Naive B cell (primary cell): ENCODE measurements at regions not wholly inside any gene's neighbourhood (a gene's known extent, or its start where the extent isn't known, plus 50 kb on each side); places are given as distances from the start of the nearest gene placed in this dataset.
A peak's percentile ranks its signal among the peaks of the same experiment; 100 is the strongest.
"Not testable (repeated sequence)": the region's sequence is repeated elsewhere in the genome, so short reads cannot be mapped to it uniquely, and the experiment has no call there.

Experiments
- ATAC-seq, 2 donors: fragments of 150-1000 bp; cut with Tn5 transposase; 2 replicates each; pipeline ENCODE4 v1.10.0; 2021; ENCODE audit warnings: low read depth in 2 of 2, mild to moderate bottlenecking in 2 of 2, moderate library complexity in 2 of 2
- DNase-seq: peaks from one replicate; pipeline ENCODE4 v3.0.0; 2022
- H3K27ac Mint-ChIP-seq, 6 donors: one replicate each; pipeline ENCODE4 v1.8.0; 2020 to 2022; ENCODE audit warnings: mild to moderate bottlenecking in 6 of 6, mixed read lengths in 6 of 6, moderate library complexity in 5 of 6, inconsistent platforms in 2 of 6
- H3K27me3 Mint-ChIP-seq, 3 donors: one replicate each; pipeline ENCODE4 v1.8.0; 2021 to 2022; ENCODE audit warnings: mixed read lengths in 3 of 3, mild to moderate bottlenecking in 1 of 3
- H3K36me3 Mint-ChIP-seq, 2 donors: one replicate each; pipeline ENCODE4 v1.8.0; 2020 to 2022; ENCODE audit warnings: mixed read lengths in 2 of 2, inconsistent platforms in 1 of 2, mild to moderate bottlenecking in 1 of 2
- H3K4me1 Mint-ChIP-seq, 3 donors: one replicate each; pipeline ENCODE4 v1.8.0; 2020 to 2022; ENCODE audit warnings: mixed read lengths in 3 of 3, inconsistent platforms in 1 of 3, mild to moderate bottlenecking in 1 of 3, moderate library complexity in 1 of 3
- H3K4me3 Mint-ChIP-seq, 8 donors: one replicate each; pipeline ENCODE4 v1.8.0; 2020 to 2022; ENCODE audit warnings: mild to moderate bottlenecking in 8 of 8, mixed read lengths in 8 of 8, moderate library complexity in 8 of 8, inconsistent platforms in 2 of 8
- H3K9me3 Mint-ChIP-seq, 7 donors: one replicate each; pipeline ENCODE4 v1.8.0; 2020 to 2022; ENCODE audit warnings: mixed read lengths in 7 of 7, mild to moderate bottlenecking in 5 of 7, inconsistent platforms in 2 of 7, moderate library complexity in 1 of 7

DNA sequence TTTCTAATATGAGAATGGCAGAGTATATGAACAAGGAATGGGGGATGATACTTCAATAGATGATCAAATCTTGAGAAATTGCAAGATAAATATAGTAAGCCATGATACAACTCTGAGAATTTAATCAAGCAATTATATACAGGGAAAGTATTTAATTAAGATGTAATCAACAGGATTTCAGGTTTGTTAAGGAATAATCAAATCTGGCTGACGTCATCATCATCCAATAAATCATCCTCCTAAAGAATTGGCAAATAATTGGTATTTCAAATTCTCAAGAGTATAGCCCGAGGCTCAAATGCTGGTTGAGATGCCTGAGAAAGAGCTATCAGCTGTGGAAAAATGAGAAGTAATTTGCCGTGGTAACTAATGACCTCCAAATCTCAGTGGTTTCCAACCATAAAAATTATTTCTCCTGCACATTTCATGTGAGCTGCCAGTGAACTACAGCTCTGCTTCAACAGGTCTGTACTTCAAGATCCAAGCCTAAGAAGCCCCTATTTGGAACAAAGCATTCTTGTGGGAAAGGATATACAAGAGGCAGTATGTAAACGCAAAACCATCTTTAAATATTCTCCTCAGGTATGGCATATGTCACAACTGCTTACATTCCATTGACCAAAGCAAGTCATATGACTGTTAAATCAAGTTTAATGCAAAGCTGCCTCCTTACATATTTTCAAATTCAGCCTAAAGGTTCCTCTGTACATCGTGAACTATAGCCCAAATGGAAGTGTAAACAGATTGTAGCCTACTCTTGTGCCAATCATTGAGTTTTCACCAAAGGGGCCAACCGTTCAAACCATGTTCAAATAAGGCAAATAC, 503.0 kb downstream of the KIF20B start:
- no peaks in the 10 kb centered on the region for H3K27me3 Mint-ChIP-seq
- DNase-seq (no peak), ATAC-seq (no peak)
- no peaks in the 10 kb centered on the region for H3K9me3 Mint-ChIP-seq
- H3K36me3 Mint-ChIP-seq, result no peaks in the 10 kb centered on the region
- H3K27ac Mint-ChIP-seq, result no peak overlapping the region
- no peak overlapping the region for H3K4me3 Mint-ChIP-seq
- no peaks in the 10 kb centered on the region for H3K4me1 Mint-ChIP-seq

DNA sequence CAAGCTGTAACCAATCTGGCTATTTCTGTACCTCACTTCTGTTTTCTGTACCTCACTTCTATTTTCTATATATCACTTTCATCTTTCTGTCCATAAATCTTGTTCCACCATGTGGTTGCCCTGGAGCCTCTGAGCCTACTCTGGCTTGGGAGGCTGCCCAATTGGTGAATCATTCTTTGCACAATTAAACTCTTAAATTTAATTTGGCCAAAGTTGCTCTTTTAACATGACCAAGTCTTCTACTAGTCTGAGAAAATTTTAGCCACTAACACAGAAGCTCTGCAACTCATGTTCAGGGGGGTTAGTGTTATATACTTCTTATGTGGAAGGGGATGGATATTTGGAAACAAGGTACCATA, 503.5 kb downstream of the KIF20B start:
- Mint-ChIP-seq H3K4me1 (no peaks in the 10 kb centered on the region), H3K27ac (no peak overlapping the region), H3K27me3 (no peaks in the 10 kb centered on the region), H3K4me3 (no peak overlapping the region), H3K36me3 (no peaks in the 10 kb centered on the region), H3K9me3 (no peaks in the 10 kb centered on the region)
- DNase-seq (no peak), ATAC-seq (no peak)

DNA sequence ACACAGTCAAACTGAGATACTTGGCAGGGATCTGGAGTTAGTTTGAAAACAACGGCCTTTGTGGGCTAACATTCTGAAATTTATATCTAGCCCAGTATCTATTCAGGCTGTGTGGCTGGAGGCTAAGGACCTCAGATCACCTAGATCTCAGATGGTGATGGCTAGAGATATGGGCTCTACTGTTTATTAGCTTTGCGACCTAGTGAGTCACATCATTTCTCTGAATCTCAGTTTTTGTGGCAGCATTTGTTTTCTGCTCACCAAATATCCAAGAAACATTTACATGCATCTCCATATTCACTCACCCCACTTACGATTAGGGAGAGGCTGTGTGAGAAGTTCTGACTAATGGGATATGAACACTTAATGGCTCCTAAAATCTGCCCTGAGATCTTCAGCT, 503.9 kb downstream of the KIF20B start:
- no peak for DNase-seq
- no peak for ATAC-seq
- Mint-ChIP-seq H3K36me3 (no peaks in the 10 kb centered on the region), H3K27me3 (no peaks in the 10 kb centered on the region), H3K4me1 (no peaks in the 10 kb centered on the region), H3K4me3 (no peak overlapping the region), H3K9me3 (no peaks in the 10 kb centered on the region), H3K27ac (no peak overlapping the region)

DNA sequence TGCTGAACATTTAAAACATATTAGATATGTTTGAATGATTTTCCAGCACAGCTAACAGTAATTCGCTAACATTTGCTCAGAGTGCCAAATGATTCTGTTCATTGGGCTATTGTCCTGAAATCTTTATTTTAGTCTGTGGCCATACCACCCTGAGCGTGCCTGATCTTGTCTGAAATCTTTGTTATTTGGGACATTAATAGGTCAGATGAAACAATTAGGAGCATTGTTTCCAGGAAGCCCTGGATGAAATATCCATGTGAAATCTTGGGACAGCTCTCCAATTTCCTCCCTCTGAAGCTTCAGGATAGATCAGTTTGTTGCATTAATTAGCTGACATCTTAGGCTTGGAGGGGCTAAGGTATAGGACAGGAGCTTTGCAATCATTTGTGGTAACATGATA, 512.0 kb downstream of the KIF20B start:
- no peaks in the 10 kb centered on the region for H3K36me3 Mint-ChIP-seq
- H3K27ac Mint-ChIP-seq, result no peak overlapping the region
- H3K9me3 Mint-ChIP-seq, result peaks cover 0 to 3% (median 0%) of the 10 kb centered on the region in 7 donors
- no peak for ATAC-seq
- no peaks in the 10 kb centered on the region for H3K4me1 Mint-ChIP-seq
- H3K27me3 Mint-ChIP-seq, result no peaks in the 10 kb centered on the region
- no peak for DNase-seq
- no peak overlapping the region for H3K4me3 Mint-ChIP-seq

DNA sequence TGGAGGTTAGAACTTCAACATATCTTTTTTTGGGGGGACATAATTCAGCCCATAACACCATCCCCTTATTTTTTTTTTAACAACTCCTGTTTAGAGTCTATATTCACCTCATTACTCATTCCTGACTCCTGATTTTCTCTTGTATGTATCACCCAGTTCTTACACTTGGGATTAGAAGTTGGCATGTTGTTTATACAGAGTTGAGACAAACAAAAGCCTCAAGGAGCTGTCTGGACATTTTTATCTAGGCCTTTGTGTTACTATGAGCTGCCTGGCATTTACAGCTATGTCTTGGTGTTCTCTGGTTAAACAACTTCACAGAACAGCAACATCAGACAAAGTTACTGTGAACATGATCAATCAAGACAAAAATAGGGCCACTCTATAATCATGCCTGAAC, 517.5 kb downstream of the KIF20B start:
- ATAC-seq (no peak), DNase-seq (no peak)
- H3K9me3 Mint-ChIP-seq, result peaks cover 0 to 3% (median 0%) of the 10 kb centered on the region in 7 donors
- H3K4me3 Mint-ChIP-seq, result no peak overlapping the region
- H3K27me3 Mint-ChIP-seq, result no peaks in the 10 kb centered on the region
- H3K4me1 Mint-ChIP-seq, result no peaks in the 10 kb centered on the region
- no peak overlapping the region for H3K27ac Mint-ChIP-seq
- H3K36me3 Mint-ChIP-seq, result no peaks in the 10 kb centered on the region

DNA sequence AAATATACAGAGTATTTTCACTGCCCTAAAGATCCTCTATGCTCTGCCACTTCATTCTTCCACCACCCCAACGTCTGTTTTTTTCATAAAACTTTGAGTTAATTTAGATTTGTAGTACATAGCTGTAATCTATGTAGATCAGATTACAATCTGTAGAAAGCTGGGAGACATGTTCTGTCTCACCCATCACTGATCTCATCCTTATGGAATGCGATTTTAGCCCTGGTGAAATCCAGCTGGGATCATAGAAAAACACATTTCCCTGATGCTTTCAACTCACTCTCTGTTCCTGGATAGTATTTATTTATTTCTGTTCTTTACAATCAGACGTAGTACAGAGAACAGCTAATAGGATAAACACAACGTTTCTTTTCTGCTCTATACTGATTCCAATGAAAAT, 521.0 kb downstream of the KIF20B start:
- Mint-ChIP-seq H3K4me1 (no peaks in the 10 kb centered on the region), H3K4me3 (no peak overlapping the region), H3K27ac (no peak overlapping the region), H3K9me3 (no peaks in the 10 kb centered on the region), H3K36me3 (no peaks in the 10 kb centered on the region), H3K27me3 (no peaks in the 10 kb centered on the region)
- DNase-seq (no peak), ATAC-seq (no peak)

DNA sequence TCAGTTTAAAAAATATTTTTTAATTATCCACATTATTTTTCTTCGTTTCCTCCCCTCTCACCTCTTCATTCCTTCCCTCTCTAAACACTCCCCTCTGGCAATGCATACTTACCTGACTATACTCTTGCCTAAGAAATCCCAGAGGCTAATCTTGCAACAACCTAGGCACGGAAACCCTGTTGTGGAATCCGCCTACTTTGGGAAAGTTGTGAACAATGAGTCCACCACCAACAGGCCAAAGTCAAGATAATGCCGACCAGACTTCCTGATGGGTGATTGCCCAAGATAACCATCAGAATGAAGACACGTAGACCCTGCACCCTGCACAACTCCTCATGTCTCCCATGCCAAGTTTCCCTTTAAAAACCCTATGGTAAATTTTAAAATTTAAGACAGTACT, 521.5 kb downstream of the KIF20B start:
- Mint-ChIP-seq H3K4me3 (no peak overlapping the region), H3K36me3 (no peaks in the 10 kb centered on the region), H3K27me3 (no peaks in the 10 kb centered on the region), H3K4me1 (no peaks in the 10 kb centered on the region), H3K9me3 (peaks cover 0 to 1% (median 0%) of the 10 kb centered on the region in 7 donors), H3K27ac (no peak overlapping the region)
- ATAC-seq (no peak), DNase-seq (no peak)

DNA sequence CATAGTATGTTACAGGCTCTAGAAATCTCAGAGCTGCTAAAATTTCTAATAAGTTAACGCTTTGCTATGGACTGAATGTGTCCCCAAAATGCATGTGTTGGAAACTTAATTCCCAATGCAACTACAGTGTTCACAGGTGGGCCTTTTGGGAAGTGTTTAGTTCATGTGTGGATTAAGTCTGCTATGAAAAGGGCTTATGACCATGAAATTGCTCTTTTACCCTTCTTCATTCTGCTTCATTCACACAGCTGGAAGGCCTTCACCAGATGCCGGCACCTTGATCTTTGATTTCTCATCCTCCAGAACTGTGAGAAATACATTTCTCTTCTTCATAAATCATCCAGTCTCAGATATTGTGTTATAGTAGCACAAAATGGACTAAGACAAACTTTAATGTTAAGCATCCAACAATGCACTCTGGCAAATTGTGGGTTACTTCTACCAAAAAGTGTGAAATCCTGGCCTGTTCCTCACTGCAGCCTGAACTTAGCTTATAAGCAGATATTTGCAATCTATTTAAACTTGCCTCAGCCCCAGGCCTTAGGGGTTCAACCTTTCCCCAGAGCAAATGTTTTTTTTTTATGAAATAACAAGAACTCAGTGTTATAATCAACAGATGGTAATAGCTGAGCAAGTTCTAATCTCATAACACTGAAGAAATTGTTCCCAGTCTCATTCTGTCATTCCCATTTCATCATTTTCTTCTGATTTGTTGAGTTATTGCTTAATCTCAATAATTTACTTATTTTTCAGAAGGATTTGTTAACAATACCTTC, 523.6 kb downstream of the KIF20B start:
- Mint-ChIP-seq H3K36me3 (peaks cover 0 to 10% of the 10 kb centered on the region in 2 donors), H3K4me3 (no peak overlapping the region), H3K4me1 (no peaks in the 10 kb centered on the region), H3K27ac (no peak overlapping the region), H3K9me3 (peaks cover 0 to 9% (median 0%) of the 10 kb centered on the region in 7 donors), H3K27me3 (peaks cover 0 to 7% (median 0%) of the 10 kb centered on the region in 3 donors)
- ATAC-seq (no peak), DNase-seq (no peak)

DNA sequence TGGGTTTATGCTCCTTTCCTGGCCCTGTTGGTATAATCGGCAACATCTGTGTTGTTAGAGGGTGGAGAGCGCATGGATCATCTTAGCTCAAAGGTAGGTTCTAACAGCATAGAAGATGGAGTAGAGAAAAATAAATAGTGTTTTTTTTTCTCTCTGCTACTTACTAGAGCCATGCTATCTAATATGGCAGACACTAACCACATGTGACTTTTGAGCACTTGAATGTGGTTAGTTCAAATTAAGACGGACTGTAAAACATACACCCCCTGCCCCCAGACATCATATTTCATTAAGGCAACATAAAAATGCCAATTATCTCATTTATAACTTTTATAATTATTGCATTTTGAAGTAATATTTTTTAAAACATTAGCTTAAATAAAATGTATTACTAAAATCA, 525.1 kb downstream of the KIF20B start:
- DNase-seq (no peak), ATAC-seq (no peak)
- Mint-ChIP-seq H3K4me1 (no peaks in the 10 kb centered on the region), H3K4me3 (no peak overlapping the region), H3K36me3 (peaks cover 0 to 19% of the 10 kb centered on the region in 2 donors), H3K27me3 (peaks cover 0 to 8% (median 0%) of the 10 kb centered on the region in 3 donors), H3K9me3 (peaks cover 0 to 25% (median 6%) of the 10 kb centered on the region in 7 donors), H3K27ac (no peak overlapping the region)

DNA sequence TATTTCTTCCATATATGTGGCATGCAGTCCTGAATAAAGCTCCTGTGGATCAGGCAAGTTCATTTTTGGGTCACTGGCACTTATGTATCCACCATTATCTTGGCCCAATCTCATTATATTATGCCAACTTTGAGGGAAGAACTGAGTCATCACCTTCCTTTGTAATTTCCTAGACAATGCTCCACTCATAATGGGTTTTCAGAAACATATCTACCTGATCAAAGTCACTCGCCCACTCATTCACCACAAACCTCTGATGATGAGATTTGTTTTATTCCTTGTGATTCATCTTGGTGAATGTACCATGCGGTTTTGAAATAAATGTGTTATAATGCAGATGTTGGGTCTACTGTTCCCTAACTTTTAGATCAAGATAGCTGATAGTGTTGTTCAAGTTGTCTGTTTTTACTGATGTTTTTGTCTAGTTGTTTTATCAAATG, 525.8 kb downstream of the KIF20B start:
- ATAC-seq (no peak), DNase-seq (no peak)
- peaks cover 0 to 32% (median 11%) of the 10 kb centered on the region in 7 donors for H3K9me3 Mint-ChIP-seq
- H3K27me3 Mint-ChIP-seq, result peaks cover 0 to 8% (median 0%) of the 10 kb centered on the region in 3 donors
- no peaks in the 10 kb centered on the region for H3K4me1 Mint-ChIP-seq
- H3K36me3 Mint-ChIP-seq, result peaks cover 0 to 19% of the 10 kb centered on the region in 2 donors
- no peak overlapping the region for H3K4me3 Mint-ChIP-seq
- no peak overlapping the region for H3K27ac Mint-ChIP-seq

DNA sequence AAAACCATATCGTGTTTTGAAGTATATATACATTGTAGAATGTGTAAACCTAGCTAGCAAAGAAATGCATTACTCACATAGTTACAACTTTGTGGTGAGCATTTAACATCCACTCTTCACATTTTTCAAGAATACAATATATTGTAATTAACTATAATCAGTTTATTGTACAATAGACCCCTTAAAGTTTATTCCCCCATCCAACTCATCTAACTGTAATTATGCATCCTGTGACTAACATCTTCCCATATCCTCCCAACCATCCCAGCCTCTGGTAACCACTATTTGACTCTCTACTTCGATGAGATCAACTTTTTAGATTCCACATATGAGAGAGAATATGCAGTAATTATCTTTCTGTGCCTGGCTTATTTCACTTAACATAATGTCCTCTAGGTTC, 526.4 kb downstream of the KIF20B start:
- H3K4me3 Mint-ChIP-seq, result no peak overlapping the region
- H3K9me3 Mint-ChIP-seq, result peaks cover 0 to 36% (median 12%) of the 10 kb centered on the region in 7 donors
- ATAC-seq, result no peak
- DNase-seq, result no peak
- no peak overlapping the region for H3K27ac Mint-ChIP-seq
- no peaks in the 10 kb centered on the region for H3K4me1 Mint-ChIP-seq
- peaks cover 0 to 8% (median 0%) of the 10 kb centered on the region in 3 donors for H3K27me3 Mint-ChIP-seq
- H3K36me3 Mint-ChIP-seq, result peaks cover 0 to 19% of the 10 kb centered on the region in 2 donors

DNA sequence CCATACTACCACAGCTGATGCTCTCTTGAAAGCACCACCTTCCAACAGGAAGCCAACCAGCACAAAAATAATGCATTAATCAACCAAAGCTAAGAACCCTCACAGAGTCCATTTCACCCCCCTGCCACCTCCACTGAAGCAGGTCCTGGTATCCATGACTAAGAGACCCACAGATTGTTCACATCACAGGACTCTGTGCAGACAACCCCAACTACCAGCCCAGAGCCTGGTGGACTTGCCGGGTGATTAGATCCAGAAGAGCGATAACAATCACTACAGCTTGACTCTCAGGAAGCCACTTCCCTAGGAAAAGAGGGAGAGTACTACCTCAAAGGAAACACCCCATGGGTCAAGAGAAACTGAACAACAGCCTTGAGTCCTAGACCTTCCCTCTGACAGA, 528.1 kb downstream of the KIF20B start:
- Mint-ChIP-seq H3K4me3 (no peak overlapping the region), H3K27me3 (peaks cover 0 to 8% (median 0%) of the 10 kb centered on the region in 3 donors), H3K4me1 (no peaks in the 10 kb centered on the region), H3K27ac (peak overlapping the region in 1 of 6 donors; percentile 15), H3K9me3 (peaks cover 0 to 53% (median 17%) of the 10 kb centered on the region in 7 donors), H3K36me3 (peaks cover 0 to 19% of the 10 kb centered on the region in 2 donors)
- no peak for DNase-seq
- no peak for ATAC-seq

DNA sequence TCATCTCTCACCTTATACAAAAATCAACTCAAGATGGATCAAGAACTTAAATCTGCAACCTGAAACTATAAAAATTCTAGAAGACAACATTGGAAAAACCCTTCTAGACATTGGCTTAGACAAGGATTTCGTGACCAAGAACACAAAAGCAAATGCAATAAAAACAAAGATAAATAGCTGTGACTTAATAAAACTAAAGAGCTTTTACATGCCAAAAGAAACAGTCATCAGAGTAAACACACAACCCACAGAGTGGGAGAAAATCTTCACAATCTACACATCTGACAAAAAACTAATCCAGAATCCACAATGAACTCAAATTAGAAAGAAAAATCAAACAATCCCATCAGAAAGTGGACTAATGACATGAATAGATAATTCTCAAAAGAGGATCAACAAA, 532.4 kb downstream of the KIF20B start:
- Mint-ChIP-seq H3K9me3 (peaks cover 0 to 74% (median 22%) of the 10 kb centered on the region in 7 donors), H3K36me3 (peaks cover 0 to 27% of the 10 kb centered on the region in 2 donors), H3K27ac (peak overlapping the region in 1 of 6 donors; percentile 19)
- H3K27me3 Mint-ChIP-seq, DNase-seq, H3K4me3 Mint-ChIP-seq, H3K4me1 Mint-ChIP-seq, ATAC-seq: not testable (repeated sequence)

DNA sequence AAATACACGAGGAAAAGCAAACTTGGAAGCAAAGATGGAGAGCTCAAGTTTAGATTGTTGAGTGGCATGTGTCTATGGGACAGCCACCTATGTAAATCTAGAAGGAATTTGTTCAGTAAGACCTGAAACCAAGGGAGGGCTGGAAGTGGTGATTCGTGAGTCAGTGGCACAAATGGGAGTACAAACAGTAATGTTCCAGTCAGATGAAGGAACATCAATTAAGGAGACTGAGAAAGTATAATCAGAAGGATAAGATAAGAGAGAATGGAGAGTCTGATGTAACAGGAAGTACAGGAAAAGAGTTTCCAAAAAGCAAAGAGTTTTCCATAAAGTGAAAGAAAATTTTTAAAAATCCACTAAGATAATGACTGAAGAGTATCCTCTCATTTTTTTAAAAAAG, 544.2 kb downstream of the KIF20B start:
- no peaks in the 10 kb centered on the region for H3K36me3 Mint-ChIP-seq
- no peak overlapping the region for H3K4me3 Mint-ChIP-seq
- H3K4me1 Mint-ChIP-seq, result no peaks in the 10 kb centered on the region
- H3K27me3 Mint-ChIP-seq, result no peaks in the 10 kb centered on the region
- ATAC-seq (no peak), DNase-seq (no peak)
- no peak overlapping the region for H3K27ac Mint-ChIP-seq
- peaks cover 0 to 9% (median 4%) of the 10 kb centered on the region in 7 donors for H3K9me3 Mint-ChIP-seq
